CD14-positive monocyte (primary cell): ENCODE measurements at regions not wholly inside any gene's neighbourhood (a gene's known extent, or its start where the extent isn't known, plus 50 kb on each side); places are given as distances from the start of the nearest gene placed in this dataset.

ENCODE experiments used
- DNase-seq, 3 donors: peaks; one replicate each; pipeline ENCODE4 v3.0.0-alpha.2; 2011 to 2022
- H2AFZ ChIP-seq: 2 replicates; pipeline ENCODE4 v1.6.0; 2012; ENCODE audit warnings: mild to moderate bottlenecking, low read depth, low read length, inconsistent platforms; ENCODE audit not compliant: insufficient read depth, poor library complexity, severe bottlenecking
- H3K27ac ChIP-seq, 2 donors: 1 replicate in 1 of 2; 2 replicates in 1 of 2; pipeline ENCODE4 v1.5.1; 2012 to 2013; ENCODE audit warnings: low read length in 2 of 2, control low read depth in 1 of 2, inconsistent platforms in 1 of 2, low read depth in 1 of 2, mild to moderate bottlenecking in 1 of 2
- H3K27me3 ChIP-seq, 2 donors: one replicate each; pipeline versions ENCODE4 v1.6.0 to v1.6.1; 2011 to 2013; ENCODE audit warnings: low read length in 2 of 2; ENCODE audit not compliant: control insufficient read depth in 2 of 2, insufficient read depth in 2 of 2
- H3K36me3 ChIP-seq, 2 donors: replicated peaks in 1 of 2; 1 replicate in 1 of 2; 2 replicates in 1 of 2; pipeline versions ENCODE4 v1.5.1 to v1.6.1; 2012 to 2013; ENCODE audit warnings: low read length in 2 of 2, control low read depth in 1 of 2, inconsistent platforms in 1 of 2, mild to moderate bottlenecking in 1 of 2; ENCODE audit not compliant: insufficient read depth in 2 of 2, control insufficient read depth in 1 of 2
- H3K4me1 ChIP-seq, 2 donors: 1 replicate in 1 of 2; 2 replicates in 1 of 2; pipeline versions ENCODE4 v1.5.1 to v1.6.1; 2012 to 2013; ENCODE audit warnings: low read length in 2 of 2, control low read depth in 1 of 2, inconsistent platforms in 1 of 2, mild to moderate bottlenecking in 1 of 2, moderate library complexity in 1 of 2; ENCODE audit not compliant: insufficient read depth in 2 of 2, control insufficient read depth in 1 of 2
- H3K4me2 ChIP-seq: replicated peaks from 2 replicates; pipeline ENCODE3; 2012; ENCODE audit warnings: low read length, moderate library complexity, mild to moderate bottlenecking; ENCODE audit not compliant: poor library complexity, severe bottlenecking; ENCODE audit errors: extremely low read depth
- H3K4me3 ChIP-seq, 3 experiments: fragments of 200-600 bp in 1 of 3; sonication (generic) in 1 of 3; replicated peaks in 1 of 3; 1 replicate in 2 of 3; 2 replicates in 1 of 3; pipeline ENCODE4 v1.5.1; 2011 to 2013; ENCODE audit warnings: low read length in 3 of 3, mild to moderate bottlenecking in 3 of 3, control low read depth in 2 of 3, low read depth in 2 of 3, inconsistent platforms in 1 of 3, moderate library complexity in 1 of 3
- H3K79me2 ChIP-seq: 2 replicates; pipeline ENCODE4 v1.6.0; 2012; ENCODE audit warnings: mild to moderate bottlenecking, control low read depth, inconsistent platforms, low read length, moderate library complexity; ENCODE audit not compliant: insufficient read depth
- H3K9ac ChIP-seq: 2 replicates; pipeline ENCODE4 v1.6.0; 2017; ENCODE audit warnings: low read length, mild to moderate bottlenecking; ENCODE audit not compliant: insufficient read depth, poor library complexity, severe bottlenecking
- H3K9me3 ChIP-seq, 2 donors: replicated peaks in 1 of 2; 1 replicate in 1 of 2; 2 replicates in 1 of 2; pipeline versions ENCODE4 v1.5.1 to v1.6.1; 2012 to 2013; ENCODE audit warnings: low read length in 2 of 2, control low read depth in 1 of 2; ENCODE audit not compliant: control insufficient read depth in 1 of 2, insufficient read depth in 1 of 2
- H4K20me1 ChIP-seq: 2 replicates; pipeline ENCODE4 v1.6.0; 2012; ENCODE audit warnings: mild to moderate bottlenecking, low read length, control low read depth, moderate library complexity; ENCODE audit not compliant: insufficient read depth
- H3K27ac Mint-ChIP-seq, 7 donors: one replicate each; pipeline ENCODE4 v1.8.0; 2020; ENCODE audit warnings: mild to moderate bottlenecking in 7 of 7, mixed read lengths in 7 of 7, moderate library complexity in 6 of 7, inconsistent platforms in 2 of 7
- H3K27me3 Mint-ChIP-seq, 3 donors: one replicate each; pipeline ENCODE4 v1.8.0; 2021 to 2022; ENCODE audit warnings: low read depth in 3 of 3, mild to moderate bottlenecking in 3 of 3, mixed read lengths in 3 of 3, moderate library complexity in 3 of 3, inconsistent platforms in 1 of 3
- H3K36me3 Mint-ChIP-seq, 2 donors: one replicate each; pipeline ENCODE4 v1.8.0; 2020; ENCODE audit warnings: mixed read lengths in 2 of 2, inconsistent platforms in 1 of 2, mild to moderate bottlenecking in 1 of 2
- H3K4me1 Mint-ChIP-seq: one replicate; pipeline ENCODE4 v1.8.0; 2020; ENCODE audit warnings: mild to moderate bottlenecking, mixed read lengths
- H3K4me3 Mint-ChIP-seq, 2 donors: one replicate each; pipeline ENCODE4 v1.8.0; 2020; ENCODE audit warnings: mild to moderate bottlenecking in 2 of 2, mixed read lengths in 2 of 2, moderate library complexity in 1 of 2
- H3K9me3 Mint-ChIP-seq, 7 donors: one replicate each; pipeline ENCODE4 v1.8.0; 2020 to 2022; ENCODE audit warnings: mixed read lengths in 7 of 7, mild to moderate bottlenecking in 6 of 7, moderate library complexity in 6 of 7, inconsistent platforms in 2 of 7
- WGBS: methylation state at CpG from one replicate; pipeline ENCODE4 v1.1.5; 2013; ENCODE audit warnings: missing lambda C conversion rate; ENCODE audit not compliant: insufficient coverage; 5-methylcytosine and 5-hydroxymethylcytosine counted together
- intact Hi-C, 2 donors: fragments of 100-400 bp; cut with micrococcal nuclease; formaldehyde crosslinking; loops; one replicate each; pipeline versions ENCODE4 v1.15.0 to v1.15.1; 2023
- TF ChIP-seq, protein P1 (sequence below): fragments of 200-600 bp; IDR thresholded peaks from one replicate; pipeline ENCODE4 v1.8.0; 2022; ENCODE audit warnings: antibody characterized with exemption, mild to moderate bottlenecking

DNA sequence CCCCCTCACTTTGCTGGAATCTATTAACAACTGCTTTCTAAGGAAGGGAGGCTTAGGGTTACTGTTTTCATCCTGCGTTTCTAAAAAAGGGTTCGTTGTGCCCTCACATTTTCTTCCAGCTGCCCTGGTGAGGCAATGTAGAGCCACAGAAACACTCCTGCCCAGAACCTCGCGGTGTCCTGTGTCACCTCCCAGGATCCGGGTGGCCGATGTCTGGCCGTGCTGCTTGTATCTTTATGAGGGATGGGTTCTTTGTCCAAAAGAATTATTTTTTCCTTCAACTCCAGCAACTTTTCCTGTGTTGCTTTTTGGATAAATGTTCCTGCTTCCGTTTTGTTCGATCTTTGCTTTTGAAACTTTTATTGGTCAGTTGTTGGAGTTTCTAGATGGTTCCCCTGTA, 291.8 kb upstream of the HS6ST1 start:
- H3K4me1 Mint-ChIP-seq, result peaks cover 2% of the 10 kb centered on the region
- H3K27ac ChIP-seq, result no peak overlapping the region
- no peaks in the 10 kb centered on the region for H3K9me3 ChIP-seq
- no peak overlapping the region for H3K4me2 ChIP-seq
- H3K4me1 ChIP-seq, result no peaks in the 10 kb centered on the region
- TF ChIP-seq, protein P1, sequence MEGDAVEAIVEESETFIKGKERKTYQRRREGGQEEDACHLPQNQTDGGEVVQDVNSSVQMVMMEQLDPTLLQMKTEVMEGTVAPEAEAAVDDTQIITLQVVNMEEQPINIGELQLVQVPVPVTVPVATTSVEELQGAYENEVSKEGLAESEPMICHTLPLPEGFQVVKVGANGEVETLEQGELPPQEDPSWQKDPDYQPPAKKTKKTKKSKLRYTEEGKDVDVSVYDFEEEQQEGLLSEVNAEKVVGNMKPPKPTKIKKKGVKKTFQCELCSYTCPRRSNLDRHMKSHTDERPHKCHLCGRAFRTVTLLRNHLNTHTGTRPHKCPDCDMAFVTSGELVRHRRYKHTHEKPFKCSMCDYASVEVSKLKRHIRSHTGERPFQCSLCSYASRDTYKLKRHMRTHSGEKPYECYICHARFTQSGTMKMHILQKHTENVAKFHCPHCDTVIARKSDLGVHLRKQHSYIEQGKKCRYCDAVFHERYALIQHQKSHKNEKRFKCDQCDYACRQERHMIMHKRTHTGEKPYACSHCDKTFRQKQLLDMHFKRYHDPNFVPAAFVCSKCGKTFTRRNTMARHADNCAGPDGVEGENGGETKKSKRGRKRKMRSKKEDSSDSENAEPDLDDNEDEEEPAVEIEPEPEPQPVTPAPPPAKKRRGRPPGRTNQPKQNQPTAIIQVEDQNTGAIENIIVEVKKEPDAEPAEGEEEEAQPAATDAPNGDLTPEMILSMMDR, result no peak
- no CpG with 5 or more reads among the region's 9 CpGs for WGBS
- no peak overlapping the region for H3K9ac ChIP-seq
- H3K9me3 Mint-ChIP-seq, result no peaks in the 10 kb centered on the region
- H3K27me3 Mint-ChIP-seq, result peaks cover 0 to 3% (median 2%) of the 10 kb centered on the region in 3 donors
- H2AFZ ChIP-seq, result no peak overlapping the region
- H3K4me3 Mint-ChIP-seq, result no peak overlapping the region
- no peak overlapping the region for H3K4me3 ChIP-seq
- intact Hi-C loops, result no loop called here
- no peak for DNase-seq
- H3K27ac Mint-ChIP-seq, result no peak overlapping the region
- H3K27me3 ChIP-seq, result no peaks in the 10 kb centered on the region
- no peaks in the 10 kb centered on the region for H4K20me1 ChIP-seq
- no peaks in the 10 kb centered on the region for H3K36me3 Mint-ChIP-seq
- H3K79me2 ChIP-seq, result no peaks in the 10 kb centered on the region
- H3K36me3 ChIP-seq, result no peaks in the 10 kb centered on the region

DNA sequence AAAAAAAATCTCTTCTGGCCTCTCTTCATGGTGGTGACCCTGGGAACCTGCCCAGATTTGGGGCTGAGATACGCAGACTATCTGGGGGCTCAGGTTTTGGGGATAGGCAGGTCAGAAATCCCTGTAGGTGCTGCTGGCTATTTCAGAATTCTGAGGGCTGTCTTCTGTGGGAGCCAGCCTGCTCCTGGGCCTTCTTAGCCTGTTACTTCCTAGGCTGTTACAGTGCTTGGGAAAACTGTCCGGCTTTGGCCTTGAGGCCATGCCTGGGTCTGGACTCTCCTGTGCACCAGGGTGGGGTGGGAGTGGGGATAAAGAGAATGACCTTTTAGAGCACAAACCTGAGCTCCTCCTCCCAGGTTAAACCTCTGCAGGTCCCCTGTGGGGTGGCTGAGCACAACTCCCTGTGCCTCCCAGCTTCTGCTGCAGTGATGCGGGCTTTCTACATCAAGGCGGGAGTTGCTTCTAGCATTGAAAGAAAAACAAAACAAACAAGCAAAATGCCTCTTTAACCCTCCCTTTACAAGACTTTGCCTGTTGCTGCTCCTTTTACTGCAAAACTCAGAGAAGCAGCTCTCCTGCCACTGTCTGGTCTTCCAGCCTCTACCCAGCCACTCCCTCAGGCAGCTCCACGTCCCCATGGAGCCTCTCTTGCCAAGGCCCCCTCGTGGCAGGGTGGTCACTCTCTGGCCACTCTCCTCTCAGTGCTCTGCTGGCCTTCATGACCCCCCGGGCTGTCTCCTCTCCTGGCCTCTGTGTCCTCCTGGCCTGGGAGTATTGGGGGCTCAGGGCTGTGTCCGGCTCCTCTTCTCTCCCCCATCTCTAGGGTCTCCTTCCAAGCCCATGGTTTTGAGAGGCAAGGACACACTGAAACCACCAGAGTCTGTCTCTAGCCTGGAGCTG, 293.0 kb upstream of the HS6ST1 start:
- H3K9ac ChIP-seq, result no peak overlapping the region
- H3K27ac ChIP-seq, result no peak overlapping the region
- no peaks in the 10 kb centered on the region for H3K9me3 ChIP-seq
- H3K4me1 Mint-ChIP-seq, result peaks cover 2% of the 10 kb centered on the region
- TF ChIP-seq, protein P1, result no peak
- H3K27me3 ChIP-seq, result no peaks in the 10 kb centered on the region
- no peak overlapping the region for H2AFZ ChIP-seq
- intact Hi-C loops, result no loop called here
- H3K4me3 Mint-ChIP-seq, result no peak overlapping the region
- no peaks in the 10 kb centered on the region for H3K36me3 Mint-ChIP-seq
- H3K36me3 ChIP-seq, result no peaks in the 10 kb centered on the region
- H3K4me2 ChIP-seq, result no peak overlapping the region
- H3K9me3 Mint-ChIP-seq, result no peaks in the 10 kb centered on the region
- H3K4me1 ChIP-seq, result no peaks in the 10 kb centered on the region
- no peaks in the 10 kb centered on the region for H4K20me1 ChIP-seq
- peaks cover 0 to 3% (median 2%) of the 10 kb centered on the region in 3 donors for H3K27me3 Mint-ChIP-seq
- WGBS, result 94% methylated on average over 6 of the region's 8 CpGs
- no peak for DNase-seq
- H3K27ac Mint-ChIP-seq, result no peak overlapping the region
- no peaks in the 10 kb centered on the region for H3K79me2 ChIP-seq
- H3K4me3 ChIP-seq, result no peak overlapping the region
